HG03139 (cell line): ENCODE measurements at regions not wholly inside any gene's neighbourhood (a gene's known extent, or its start where the extent isn't known, plus 50 kb on each side); places are given as distances from the start of the nearest gene placed in this dataset.
"Not testable (repeated sequence)": the region's sequence is repeated elsewhere in the genome, so short reads cannot be mapped to it uniquely, and the experiment has no call there.

ENCODE experiments used
- ATAC-seq: cut with Tn5 transposase; IDR thresholded peaks from one replicate; pipeline ENCODE4 v1.9.1; 2021; ENCODE audit not compliant: unreplicated experiment

DNA sequence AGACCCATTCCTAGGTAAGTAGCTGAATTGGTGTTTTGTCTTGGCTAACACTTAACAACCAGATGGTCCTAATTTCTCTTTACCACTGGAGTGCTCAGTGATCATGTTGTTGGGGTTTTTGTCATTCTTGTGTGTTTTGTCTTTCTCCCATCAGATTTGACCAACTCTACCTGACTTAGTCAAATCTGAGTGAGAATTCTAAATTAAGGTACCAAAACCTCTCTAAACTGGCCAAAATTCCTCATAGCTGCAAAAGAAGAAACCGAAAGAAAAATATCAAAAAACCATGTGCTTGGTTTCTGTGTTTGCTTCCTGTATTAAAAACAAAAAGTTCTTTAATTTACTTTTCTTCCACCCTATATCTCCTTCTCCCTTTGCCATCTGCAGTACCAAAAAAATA is 350.7 kb upstream of the SPHKAP start:
- ATAC-seq = no peak

DNA sequence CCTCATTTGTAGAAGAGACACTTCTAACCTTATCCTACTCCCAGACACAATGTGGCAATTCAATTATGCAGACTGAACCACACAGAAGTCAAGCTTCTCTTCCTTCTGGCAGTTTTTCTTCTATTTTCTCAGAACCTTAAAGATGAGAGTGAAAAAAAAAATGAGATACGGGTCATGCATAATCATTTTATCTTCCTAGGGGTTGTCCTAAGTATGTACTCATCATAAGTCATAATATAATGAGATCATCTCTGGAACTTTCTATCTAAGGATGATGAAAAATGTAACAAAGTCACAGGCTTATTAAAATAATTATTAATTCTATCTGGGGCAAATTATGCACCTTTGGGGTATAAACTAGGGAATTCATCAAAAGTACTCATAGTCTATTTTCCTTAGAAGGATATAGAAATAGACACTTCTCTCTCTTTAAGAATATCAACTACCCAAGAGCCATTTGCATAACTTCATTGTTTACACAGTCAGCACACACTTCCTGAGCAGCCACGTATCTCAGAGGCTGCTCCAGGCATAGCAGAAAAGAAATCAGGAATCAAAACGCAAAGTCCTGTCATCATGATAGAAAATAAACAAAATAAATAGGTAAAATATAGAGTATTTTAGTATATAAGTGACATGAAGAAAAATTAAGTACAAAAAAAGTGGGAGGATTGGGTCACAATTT is 345.9 kb upstream of the SPHKAP start:
- no peak for ATAC-seq

DNA sequence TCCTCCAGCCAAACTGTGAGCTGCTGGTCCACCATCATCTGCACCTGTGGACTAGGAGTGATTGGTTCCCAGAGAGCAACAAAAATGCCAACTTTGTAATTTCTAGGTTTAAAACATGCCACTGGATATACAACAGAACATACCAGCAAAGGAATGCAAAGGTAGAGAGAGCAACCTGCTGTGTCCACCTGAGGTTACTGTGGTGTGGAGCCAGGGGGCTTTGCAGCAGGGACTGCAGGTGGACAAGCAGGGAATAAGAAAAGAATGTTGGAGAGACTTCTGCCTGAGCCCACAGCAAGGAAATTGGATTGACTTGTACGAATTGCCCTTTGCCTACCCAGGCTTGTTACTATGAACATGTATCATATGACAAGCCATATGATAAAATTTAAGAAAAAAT is 345.2 kb upstream of the SPHKAP start:
- no peak for ATAC-seq

DNA sequence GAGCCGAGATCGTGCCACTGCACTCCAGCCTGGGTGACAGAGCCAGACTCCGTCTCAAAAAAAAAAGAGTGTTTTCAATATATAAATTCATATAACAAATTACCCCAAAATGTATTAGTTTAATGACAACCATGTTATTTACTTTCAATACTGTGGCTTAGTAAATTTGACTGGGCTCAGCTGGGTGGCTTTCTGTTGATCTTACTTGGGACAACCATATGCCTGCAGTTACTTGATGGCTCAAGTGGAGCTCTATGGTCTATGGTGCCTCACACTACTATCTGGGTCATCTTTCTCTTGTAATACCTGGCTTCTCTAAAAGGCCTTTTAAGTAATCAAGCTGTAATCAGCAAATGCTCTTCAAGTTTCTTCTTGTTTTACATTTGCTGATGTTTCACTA is 341.5 kb upstream of the SPHKAP start:
- no peak for ATAC-seq

DNA sequence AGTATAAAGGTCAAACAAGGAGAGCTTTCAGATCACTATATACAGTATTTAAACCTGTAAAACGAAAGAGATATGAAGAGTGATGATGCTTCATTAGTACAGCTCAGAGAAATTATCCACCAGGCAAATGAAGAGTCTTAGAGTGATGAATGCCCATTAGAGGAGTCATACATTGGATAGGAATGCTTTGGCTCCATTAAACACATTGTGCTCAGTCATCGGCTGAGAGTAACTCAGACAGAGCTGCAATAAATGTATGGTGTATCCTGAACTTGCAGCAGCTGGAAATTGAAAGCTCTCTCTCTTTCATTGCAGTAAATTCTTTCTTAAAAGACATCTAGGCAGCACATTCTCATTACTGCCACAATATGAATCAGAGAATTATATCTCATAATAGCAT is 340.8 kb upstream of the SPHKAP start:
- ATAC-seq = no peak

DNA sequence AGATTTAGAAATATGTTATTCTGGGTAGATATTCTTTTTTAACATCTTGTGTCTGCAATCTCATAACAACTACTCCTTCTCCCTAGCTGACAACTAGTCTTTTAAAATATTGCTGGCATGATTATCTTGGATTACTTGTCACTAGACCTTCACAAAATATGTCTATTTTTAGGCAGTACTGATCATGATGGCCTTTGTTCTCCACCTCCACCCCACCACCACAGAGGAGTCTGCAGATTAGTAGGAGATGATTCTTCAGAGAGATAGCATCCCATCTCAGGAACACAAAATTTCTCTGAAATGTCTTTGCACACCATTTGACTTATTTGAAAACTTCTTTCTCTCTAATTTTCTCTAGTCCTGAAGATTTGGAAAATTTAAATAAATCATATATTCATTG is 338.1 kb upstream of the SPHKAP start:
- no peak for ATAC-seq

DNA sequence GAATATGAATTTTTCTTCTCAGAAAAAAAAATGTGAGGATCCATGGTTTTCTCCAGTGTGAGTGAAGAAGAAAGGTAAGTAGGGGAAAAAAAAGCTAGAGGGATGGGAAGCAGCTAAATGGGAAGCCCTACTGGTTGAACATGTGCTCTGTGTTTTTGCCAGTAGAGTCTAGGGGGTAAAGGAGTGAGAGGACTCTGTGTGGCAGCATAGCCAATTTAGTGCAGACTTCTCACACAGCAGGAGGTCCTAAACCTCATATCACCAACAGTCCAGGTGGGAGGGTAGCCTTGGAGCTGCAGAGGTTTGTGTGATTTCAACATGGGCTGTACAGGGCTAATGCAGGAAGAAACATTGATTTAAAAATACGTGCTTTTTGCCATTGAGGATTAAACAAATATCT is 334.5 kb upstream of the SPHKAP start:
- ATAC-seq = no peak

DNA sequence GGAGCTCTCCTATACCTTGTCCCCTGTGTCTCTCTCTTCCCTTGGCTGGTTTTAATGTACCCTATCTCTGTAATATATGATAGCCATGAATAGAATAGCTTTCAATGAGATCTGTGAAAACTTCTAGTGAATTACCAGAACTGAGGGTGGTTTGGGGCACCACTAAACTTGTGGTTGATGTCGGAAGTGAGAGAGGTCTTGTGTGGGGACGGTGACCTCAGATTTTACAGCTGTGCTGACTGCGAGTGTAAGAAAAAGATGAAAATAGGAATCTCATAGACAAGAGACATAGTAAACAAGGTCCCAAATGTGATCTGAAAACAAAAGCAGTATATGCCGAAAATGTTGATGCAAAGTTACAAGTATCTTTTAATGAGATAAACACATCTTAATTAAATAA is 332.0 kb upstream of the SPHKAP start:
- ATAC-seq = not testable (repeated sequence)

DNA sequence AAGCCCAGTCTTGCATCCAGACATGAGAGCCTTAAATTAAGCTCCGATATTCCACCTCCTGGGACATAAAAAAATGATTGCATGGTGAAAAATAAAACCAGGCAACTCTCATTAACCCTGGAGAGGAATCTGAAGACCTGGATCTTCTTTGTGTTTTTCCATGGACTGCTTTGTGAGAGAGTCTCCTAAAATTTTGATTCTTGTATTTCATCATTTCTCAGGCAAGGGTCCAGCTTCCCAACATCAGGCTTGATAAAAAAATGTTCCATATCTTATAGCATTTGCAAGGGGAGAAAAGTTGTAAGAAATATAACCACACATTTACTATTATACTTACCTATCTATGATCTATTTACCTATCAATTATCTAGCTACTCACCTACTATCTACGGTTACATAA is 327.5 kb upstream of the SPHKAP start:
- no peak for ATAC-seq

DNA sequence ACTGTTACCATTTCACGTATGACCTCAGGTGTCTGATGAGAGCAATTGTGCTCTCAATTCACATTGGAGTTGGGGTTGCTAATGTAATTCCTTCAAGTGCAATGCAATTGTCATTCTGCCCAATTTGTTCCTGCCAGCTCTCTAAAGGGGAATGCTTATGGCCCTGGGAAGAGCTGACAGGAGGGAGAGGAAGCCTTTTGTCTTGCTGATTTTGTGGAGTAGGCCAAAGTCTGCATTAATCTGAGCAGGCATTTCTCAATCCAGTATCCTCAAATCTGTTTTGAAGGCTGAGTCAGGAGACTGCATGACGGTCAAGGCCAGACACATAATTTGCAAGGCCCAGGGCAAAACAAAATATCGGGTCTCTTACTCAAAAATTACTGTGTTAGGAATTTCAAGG is 326.4 kb upstream of the SPHKAP start:
- ATAC-seq = no peak

DNA sequence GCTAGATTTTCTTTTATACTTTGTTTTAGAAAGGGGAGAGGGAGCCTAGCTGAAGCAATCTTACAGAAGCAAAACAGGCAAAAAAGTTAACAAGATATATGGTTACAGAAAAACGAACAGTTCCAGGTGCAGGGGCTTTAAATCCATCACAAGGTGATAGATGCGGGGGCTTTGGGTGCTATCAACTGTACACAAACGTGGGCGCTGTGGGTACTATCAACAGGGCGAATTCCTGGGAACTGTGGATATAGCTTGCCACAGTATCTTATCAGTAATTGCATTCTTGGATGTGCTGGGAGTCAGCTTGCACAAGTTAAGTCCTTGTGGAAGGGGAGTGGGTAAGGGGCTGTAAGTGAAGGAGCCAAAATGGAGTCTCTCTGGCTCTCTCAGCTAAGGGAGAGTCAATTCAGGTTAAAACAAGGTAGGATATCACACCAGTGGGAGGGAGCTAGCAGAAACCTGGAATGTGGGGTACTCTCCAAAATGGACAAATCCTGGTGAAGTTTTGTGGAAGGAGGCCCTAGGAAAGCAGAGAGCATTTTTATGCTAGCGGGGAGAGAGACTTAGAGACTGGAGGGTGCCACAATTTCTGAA is 325.8 kb upstream of the SPHKAP start:
- ATAC-seq = no peak

DNA sequence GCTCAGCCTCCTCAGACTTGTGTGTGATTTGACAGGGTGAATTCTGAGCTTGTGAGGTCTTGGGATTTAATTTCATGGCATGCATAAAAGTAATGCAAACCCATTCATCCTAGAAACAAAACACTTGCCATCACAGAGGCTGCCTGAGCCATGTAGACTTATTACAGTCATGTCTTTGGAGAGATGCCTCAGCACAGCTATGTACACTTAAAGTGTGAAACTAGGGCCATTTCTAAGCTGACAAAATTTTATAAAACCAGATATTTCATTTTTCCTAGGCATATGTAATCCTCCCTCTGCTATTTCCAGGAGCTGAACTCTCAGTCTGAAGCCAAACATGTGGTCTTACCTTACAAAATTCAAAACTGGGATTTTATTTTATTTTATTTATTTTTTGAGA is 322.2 kb upstream of the SPHKAP start:
- ATAC-seq = no peak

DNA sequence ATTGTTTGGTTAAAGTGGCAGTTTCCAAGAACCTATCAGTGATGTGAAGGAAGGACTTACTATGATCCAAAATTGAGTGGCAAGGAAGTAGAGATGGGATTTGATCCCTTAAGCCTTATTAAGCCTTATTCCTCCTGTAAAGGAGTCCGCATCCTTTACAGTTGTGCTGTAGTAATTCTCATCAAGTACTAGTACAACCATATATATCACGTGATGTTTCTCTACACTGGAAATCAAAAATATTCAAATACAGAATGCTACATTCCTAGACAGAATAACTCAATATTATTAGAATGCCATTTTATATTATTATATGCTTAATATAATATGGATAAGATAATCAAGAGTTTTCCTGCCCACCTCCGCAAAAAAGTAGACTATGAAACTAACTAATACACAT is 312.4 kb upstream of the SPHKAP start:
- no peak for ATAC-seq

DNA sequence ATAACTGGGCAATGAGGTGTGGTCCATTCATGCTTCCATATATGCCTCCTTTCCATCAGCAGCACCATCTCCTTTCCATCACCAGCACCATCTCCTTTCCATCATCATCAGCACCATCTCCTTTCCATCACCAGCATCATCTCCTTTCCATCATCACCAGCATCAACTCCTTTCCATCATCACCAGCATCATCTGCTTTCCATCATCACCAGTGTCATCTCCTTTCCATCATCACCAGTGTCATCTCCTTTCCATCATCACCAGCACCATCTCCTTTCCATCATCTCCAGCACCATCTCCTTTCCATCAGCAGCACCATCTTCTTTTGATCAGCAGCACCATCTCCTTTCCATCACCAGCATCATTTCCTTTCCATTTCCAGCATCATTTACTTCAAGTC is 297.5 kb upstream of the SPHKAP start:
- no peak for ATAC-seq

DNA sequence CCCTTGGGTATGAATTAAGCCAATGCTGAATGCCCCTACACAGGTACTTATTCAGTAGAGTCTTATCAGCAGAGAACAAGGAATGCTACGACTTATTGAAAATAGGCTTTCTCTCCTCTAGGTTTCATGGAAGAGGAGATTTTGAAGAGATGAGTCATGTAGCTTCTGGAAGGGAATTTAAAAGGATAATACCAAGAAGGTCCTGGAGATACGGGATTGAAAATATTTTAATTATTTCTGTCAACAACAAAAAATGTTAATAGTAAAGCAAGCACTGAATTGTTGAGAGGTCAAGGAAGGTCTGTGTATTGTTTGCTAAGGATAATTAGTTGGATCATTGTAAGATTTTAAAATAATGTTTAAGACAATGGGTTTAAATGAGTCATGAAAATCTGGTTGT is 293.0 kb upstream of the SPHKAP start:
- ATAC-seq = no peak

DNA sequence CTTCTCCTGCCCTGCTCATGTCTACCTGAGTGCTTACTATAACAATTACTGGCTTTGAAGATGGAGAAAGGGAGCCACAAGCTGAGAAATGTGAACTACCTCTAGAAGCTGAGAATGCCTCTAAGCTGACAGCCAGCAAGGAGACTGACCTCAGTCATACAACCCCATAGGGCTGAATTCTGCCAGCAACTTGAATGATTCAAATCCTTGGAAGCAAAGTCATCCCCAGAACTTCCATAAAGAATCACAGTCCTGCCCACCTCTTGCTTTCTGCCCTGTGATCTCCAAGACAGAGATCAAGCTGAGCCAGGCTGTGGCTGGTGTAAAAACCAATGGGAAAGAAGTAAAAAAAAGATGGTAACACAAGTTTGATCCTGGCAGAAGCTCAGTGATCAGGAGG is 288.2 kb upstream of the SPHKAP start:
- ATAC-seq = no peak

DNA sequence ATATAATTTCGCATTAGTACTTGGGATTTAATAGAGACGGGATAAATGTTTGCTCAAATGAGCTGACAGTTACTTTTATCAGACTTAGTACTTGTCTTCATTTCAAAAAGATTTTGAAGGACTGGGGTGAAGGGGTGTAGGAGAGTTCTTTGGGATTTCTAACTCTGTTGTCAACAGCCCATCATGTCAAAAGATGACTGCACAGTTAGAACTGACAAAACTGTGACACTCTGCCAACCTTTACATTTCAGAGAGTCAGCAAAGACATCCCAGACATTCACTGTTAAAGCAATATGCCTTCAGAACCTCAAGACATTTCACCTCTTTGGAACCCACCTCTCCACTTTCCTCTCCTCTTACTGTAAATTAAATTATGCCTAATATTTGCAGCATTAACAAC is 285.4 kb upstream of the SPHKAP start:
- no peak for ATAC-seq

DNA sequence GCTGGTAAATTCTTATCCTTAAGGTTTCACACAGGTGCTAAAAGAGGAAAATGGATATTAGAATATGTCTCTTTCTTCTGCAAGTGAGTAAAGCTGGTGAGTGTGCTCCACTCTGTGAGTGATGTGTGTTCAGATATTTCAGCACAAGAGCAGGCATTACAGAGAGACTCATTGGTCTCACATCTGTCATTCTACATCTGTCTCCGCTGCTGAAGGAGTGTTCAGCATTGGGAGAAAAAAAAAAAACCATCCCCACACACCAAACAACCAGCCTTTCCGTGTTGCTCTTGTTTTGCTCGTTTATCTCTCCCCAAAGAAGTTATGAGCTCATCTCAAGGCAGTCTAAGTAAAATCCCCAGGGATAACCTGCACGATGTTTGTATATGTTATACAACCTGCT is 283.9 kb upstream of the SPHKAP start:
- ATAC-seq = no peak

DNA sequence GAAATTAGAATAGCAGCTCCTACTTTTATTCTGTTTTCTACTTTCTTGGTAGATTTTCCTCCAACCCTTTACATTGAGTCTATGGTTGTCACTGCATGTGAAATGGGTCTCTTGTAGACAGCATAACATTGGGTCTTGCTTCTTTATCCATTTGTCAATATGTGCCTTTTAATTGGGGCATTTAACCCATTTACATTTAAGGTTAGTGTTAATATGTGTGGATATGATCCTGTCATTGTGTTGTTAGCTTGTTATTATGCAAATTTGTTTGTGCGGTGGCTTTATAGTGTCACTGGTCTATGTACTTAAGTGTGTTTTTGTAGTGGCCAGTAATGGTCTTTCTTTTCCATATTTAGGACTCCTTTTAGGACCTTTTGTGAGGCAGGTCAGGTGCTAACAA is 276.9 kb upstream of the SPHKAP start:
- ATAC-seq = no peak

DNA sequence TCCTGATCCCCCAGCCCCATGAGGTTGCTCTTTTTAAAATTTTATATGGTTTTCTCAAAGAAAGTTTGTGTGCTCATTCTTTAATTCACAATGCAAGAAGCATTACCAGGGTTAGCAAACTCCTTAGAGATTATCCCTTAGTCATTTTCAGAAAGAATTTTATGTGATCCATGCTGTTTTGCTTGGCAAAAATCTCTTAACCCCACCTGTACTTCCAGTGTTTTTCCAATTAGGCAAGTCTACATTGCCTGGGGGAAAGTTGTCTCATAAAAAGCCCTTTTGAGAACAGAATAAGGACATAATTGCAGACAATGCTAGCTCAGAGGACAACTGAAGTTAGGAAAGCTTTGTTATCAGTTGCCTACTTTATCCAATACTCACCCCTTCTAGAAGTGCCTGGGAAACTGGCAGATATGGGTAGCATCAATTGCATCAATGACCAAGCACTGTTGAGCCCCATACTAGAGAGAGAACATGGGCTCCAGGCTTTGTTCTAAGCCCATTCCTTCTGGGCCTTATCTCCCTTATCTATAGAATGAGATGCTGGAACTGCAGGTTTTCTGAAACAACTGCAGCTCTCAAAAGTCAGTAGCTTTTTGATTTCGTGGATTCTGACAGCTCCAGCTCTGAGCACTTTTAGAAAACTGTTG is 265.9 kb upstream of the SPHKAP start:
- no peak for ATAC-seq

DNA sequence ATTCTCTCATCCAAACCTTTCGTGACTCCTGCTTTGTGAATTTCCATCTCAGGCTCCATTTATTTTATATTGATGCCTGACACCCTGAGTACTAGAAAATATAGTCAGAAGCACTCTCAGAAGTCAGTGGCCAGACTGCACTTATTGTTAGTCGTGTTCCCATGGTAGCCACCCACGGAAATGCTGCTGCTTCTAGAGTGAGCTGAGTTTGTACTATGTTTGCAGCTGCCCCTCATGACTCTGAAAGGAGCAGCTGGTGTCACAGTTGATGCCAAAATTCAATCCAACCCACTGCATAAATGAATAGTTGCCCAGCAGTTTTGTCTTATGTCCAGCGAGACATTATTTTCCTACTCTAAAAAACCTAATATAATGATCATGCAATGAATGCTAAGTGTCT is 265.2 kb upstream of the SPHKAP start:
- no peak for ATAC-seq

DNA sequence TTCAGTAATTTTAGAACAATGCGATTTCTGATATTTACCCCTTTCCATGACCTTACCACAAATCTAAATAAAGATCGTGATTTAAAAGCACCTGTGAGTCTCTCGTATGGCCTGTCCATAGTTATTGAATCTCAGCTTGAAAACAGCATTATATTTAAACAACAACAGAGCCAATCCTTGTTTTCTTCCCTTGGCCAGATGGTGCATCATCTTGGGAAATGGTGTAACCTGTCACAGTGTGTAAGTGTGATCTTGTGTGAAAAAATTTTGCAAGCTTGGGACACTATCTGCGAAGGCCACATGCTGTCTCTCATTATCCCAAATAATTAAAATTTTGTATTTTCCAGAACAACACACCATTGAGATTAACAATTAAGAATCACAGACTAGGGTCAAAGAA is 262.7 kb upstream of the SPHKAP start:
- no peak for ATAC-seq

DNA sequence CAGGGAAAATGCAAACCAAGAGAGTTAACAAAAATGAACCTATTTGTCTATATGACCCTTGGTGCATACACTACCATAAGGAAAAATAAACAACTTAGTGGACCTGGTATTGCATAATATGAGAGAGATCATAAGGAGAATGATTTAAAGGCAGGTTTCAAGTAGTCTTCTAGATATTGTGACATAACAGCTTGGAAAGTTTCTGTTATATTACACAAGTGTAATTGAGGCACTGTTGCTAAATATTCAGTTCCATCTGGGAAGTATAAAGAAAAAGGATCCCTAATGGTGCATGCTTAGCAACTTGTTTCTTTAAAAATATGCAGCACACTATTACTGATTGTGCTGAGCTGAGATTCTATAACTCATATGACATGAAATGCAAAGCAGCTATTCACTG is 252.2 kb upstream of the SPHKAP start:
- no peak for ATAC-seq
